ENCODE measurements at regions not wholly inside any gene's neighbourhood (a gene's known extent, or its start where the extent isn't known, plus 50 kb on each side); places are given as distances from the start of the nearest gene placed in this dataset.

DNA sequence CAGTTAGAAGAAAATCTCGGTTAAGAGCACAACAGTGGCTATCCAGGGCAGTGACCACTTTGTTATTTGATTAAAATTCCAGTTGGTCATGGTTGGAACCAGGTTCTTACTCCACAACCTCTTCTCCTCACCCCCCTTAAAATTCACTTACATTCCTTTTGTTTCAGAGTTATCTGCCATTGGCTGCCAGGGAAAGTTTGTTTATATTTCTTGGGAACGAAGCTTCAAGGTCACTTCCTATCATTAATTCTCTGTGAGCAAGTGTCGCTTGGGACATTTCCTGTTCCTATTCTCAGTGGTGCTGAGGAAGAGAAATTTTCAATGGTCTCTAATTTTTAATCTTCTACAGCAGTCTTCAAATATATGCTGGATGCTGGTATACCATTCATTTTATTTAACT is 121.1 kb upstream of the COL21A1 start:
- H3K4me3 ChIP-seq (ENCODE audit: low read length), result no peak overlapping the region
- peak; percentile 17 for DNase-seq (ENCODE audit: low read depth)

DNA sequence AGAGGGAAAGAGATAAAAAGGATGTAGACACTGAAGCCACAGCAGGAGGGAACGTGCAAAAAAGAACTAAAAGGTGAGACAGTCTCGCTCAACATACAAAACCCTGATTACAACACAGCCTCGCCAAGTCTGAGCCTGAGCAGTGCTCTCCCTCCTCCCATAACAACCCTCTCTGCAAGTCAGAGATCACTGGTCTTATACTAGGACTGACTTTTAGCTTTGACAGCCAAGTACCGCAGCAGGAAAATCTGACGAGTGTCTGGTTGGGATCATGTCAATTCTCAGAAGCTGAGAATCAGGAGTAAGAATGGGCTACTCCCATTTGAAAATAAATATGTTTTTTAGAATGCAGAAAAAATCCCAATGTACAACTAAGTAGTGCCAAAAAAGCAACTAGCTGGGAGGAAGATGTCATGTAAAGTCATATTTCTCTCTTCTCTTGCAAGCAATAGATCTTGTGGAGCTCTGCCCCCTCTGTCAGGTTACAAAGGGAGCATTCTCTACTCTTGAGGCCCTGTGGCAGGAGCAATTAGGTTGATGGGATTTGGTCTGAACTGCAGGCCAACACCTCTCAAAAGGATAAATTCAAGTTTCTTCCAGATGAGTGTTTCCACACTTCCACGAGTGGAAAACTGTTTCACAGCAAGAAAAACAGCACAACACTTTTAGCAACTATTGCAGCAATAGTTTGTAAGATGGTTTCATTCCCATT is 118.9 kb upstream of the COL21A1 start:
- TF ChIP-seq, protein P1, sequence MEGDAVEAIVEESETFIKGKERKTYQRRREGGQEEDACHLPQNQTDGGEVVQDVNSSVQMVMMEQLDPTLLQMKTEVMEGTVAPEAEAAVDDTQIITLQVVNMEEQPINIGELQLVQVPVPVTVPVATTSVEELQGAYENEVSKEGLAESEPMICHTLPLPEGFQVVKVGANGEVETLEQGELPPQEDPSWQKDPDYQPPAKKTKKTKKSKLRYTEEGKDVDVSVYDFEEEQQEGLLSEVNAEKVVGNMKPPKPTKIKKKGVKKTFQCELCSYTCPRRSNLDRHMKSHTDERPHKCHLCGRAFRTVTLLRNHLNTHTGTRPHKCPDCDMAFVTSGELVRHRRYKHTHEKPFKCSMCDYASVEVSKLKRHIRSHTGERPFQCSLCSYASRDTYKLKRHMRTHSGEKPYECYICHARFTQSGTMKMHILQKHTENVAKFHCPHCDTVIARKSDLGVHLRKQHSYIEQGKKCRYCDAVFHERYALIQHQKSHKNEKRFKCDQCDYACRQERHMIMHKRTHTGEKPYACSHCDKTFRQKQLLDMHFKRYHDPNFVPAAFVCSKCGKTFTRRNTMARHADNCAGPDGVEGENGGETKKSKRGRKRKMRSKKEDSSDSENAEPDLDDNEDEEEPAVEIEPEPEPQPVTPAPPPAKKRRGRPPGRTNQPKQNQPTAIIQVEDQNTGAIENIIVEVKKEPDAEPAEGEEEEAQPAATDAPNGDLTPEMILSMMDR (conservative IDR thresholded peaks at IDR 0.05; ENCODE audit: low read length), result no peak
- DNase-seq (ENCODE audit: low read depth), result no peak

More for the DNA sequence above, 121.1 kb upstream of the COL21A1 start:
- TF ChIP-seq, protein P1 (conservative IDR thresholded peaks at IDR 0.05; ENCODE audit: low read length), result no peak

DNA sequence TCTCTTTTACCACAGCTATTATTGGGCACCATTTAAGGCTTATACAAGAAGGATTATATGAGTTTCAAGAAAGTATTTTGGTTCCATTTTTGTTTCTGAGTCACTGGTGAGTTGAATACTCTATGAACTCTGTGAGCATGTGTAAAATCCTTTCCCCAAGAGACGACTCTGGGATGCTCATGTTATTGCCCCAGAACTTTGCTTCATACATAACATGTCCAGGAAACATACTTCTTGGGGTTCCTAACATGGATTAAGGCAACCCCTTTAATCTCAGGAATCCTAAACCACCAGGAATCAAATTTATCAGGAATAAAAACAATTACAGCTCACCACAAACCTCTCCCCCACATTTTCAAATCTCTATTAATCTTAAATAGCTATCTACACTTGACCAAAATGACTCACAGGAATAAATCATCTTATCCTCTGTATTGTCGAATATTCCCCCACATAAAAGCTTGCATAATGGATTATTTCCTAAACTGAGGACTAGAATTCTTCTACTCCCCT is 117.5 kb upstream of the COL21A1 start:
- TF ChIP-seq, protein P1 (conservative IDR thresholded peaks at IDR 0.05; ENCODE audit: low read length), result no peak
- H3K4me3 ChIP-seq (ENCODE audit: low read length), result no peak overlapping the region
- DNase-seq (ENCODE audit: low read depth), result peak; percentile 76

More for the DNA sequence above, 118.9 kb upstream of the COL21A1 start:
- no peak overlapping the region for H3K4me3 ChIP-seq (ENCODE audit: low read length)

DNA sequence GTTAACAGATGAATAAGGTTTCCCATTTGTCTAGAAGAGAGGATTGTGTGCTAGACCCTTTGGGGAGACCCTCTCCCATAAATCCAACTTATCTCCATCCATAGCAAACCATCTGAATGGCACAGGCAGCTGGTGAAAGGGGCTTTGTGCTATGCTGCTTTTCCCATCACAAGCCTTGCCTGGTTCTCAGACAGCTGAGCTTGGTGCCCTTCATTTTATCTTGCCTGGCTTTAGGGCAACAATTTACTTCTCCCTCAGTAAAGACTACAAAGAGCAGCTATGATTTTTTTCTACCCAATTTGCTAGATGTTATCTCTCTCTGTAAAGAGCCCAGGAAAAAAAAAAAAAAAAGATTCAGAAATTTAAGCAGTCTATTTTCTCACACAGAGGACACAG is 117.0 kb upstream of the COL21A1 start:
- TF ChIP-seq, protein P1 (conservative IDR thresholded peaks at IDR 0.05; ENCODE audit: low read length), result no peak
- DNase-seq (ENCODE audit: low read depth), result no peak
- no peak overlapping the region for H3K4me3 ChIP-seq (ENCODE audit: low read length)

DNA sequence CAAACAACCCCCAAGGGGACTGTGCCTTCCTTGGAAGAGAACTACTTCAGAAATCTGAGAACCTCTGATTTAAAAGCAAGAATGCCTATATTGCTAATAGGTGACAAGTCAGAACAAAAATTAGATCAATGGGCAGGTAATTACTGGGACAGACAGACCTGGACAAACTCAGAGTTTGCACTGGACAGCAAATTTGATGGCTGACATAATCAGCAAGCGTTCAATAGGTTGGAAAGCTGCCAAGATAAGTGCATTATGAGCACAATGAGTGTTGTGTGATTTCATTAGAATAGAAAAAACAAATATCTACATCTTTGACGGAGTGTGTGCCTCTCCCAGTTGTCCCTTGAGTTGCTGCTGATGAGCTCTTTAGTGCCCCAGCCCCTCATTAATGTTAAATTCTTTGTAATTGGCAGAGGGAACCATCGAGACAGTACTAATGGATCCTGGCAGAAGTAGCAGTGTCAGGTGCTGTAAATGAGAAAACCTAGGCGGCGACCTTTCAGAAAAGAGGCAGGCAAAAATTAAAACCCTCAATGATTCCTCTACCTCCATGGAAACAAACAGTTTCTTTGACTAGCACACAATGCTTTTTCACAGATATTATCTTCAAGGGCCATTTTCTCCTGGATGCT is 116.5 kb upstream of the COL21A1 start:
- DNase-seq (ENCODE audit: low read depth), result no peak
- TF ChIP-seq, protein P1 (conservative IDR thresholded peaks at IDR 0.05; ENCODE audit: low read length), result no peak
- H3K4me3 ChIP-seq (ENCODE audit: low read length), result no peak overlapping the region

DNA sequence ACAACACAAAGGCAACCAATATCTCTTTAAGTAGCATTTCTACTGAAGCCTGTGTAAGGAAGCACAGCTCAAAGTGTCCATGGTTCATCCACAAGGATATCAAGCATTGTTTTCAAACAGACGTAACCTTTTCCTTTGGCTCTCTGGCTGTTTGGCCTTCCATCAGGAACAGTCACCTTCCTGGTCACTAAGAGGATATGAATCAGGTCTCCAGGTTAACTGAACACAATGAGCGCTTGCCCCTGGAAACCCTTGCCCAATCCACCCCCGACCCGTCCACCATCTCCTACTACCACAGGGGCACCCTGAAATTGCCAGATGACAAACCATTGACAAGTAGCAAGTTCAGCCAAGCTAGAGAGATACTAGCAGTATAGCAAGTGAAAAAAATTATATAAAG is 114.4 kb upstream of the COL21A1 start:
- no peak for DNase-seq (ENCODE audit: low read depth)
- TF ChIP-seq, protein P1 (conservative IDR thresholded peaks at IDR 0.05; ENCODE audit: low read length), result no peak
- no peak overlapping the region for H3K4me3 ChIP-seq (ENCODE audit: low read length)
